ENCODE measurements at regions not wholly inside any gene's neighbourhood (a gene's known extent, or its start where the extent isn't known, plus 50 kb on each side); places are given as distances from the start of the nearest gene placed in this dataset.

DNA sequence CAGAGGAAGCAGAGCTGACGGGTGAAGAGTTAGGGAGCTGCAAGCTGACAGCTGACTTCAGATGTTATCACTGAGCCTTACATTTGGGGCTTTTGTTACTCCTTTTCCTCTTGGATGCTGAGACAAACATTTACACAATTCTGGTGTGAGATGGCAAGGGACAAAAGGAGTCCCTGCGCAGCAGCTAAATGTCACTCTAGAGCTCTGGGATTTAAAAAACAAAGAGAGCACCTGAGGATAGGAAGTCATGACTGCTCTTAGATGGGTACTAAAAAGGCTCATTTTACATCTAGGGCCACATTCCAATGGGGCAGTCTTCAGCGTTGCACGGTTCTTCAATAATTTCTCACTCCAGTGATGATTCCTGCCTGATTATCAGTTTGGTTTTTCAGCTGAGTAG lies 204.5 kb downstream of the RAB38 start:
- DNase-seq = no peak
- ATAC-seq = no peak
- Histone ChIP-seq H3K4me3 (no peak overlapping the region), H3K36me3 (ENCODE audit: low read depth) (no peaks in the 10 kb centered on the region), H3K9me3 (no peaks in the 10 kb centered on the region), H3K4me1 (ENCODE audit: low read depth) (no peaks in the 10 kb centered on the region)
- TF ChIP-seq, protein P1, sequence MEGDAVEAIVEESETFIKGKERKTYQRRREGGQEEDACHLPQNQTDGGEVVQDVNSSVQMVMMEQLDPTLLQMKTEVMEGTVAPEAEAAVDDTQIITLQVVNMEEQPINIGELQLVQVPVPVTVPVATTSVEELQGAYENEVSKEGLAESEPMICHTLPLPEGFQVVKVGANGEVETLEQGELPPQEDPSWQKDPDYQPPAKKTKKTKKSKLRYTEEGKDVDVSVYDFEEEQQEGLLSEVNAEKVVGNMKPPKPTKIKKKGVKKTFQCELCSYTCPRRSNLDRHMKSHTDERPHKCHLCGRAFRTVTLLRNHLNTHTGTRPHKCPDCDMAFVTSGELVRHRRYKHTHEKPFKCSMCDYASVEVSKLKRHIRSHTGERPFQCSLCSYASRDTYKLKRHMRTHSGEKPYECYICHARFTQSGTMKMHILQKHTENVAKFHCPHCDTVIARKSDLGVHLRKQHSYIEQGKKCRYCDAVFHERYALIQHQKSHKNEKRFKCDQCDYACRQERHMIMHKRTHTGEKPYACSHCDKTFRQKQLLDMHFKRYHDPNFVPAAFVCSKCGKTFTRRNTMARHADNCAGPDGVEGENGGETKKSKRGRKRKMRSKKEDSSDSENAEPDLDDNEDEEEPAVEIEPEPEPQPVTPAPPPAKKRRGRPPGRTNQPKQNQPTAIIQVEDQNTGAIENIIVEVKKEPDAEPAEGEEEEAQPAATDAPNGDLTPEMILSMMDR (IDR thresholded peaks at IDR 0.05) = no peak
- intact Hi-C loops (cut with DNase I, micrococcal nuclease) = no loop called here

DNA sequence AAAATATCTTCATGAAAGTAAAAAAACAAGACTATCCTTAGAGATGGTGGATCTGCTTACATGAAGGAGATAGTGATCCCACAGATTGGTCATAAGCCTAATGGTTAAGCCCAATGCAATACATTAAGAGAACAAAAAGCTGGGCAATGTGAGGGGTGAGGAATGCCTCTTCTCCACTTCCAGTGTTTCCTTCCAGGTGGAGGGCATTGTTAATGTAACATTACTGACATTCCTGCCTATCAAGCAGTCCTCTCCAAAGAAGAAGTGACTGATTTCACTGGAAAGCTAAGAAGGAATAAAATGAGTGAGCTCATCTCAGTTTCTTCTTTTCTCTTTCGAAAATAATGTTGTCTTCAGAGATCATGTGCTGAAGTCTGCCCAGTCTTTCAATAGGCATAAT lies 207.8 kb downstream of the RAB38 start:
- intact Hi-C loops (cut with DNase I, micrococcal nuclease) = no loop called here
- no peaks in the 10 kb centered on the region for H3K9me3 ChIP-seq
- ATAC-seq (no peak), DNase-seq (no peak)
- H3K4me3 ChIP-seq = no peak overlapping the region
- H3K4me1 ChIP-seq (ENCODE audit: low read depth) = no peaks in the 10 kb centered on the region
- TF ChIP-seq, protein P1 (IDR thresholded peaks at IDR 0.05) = no peak
- H3K36me3 ChIP-seq (ENCODE audit: low read depth) = no peaks in the 10 kb centered on the region

DNA sequence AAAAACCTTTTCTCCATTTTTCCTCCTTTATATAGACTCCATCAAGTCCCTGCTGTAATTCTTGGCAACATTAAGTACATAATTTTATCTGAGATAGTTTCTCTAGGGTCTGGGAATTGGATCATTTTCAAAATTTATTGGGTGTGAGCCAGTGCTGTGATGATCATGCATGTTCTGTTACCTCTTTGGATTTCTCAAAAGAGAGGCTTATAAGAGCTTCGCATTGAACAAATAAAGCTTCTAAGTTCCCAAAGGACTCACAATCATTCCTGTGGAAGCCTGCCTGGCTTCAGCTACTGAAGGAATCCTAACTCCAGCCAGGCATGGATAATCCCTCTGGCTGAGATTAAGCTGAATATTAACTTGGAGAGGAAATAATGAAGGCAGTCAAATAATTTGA lies 208.5 kb downstream of the RAB38 start:
- no peak for DNase-seq
- TF ChIP-seq, protein P1 (IDR thresholded peaks at IDR 0.05) = no peak
- no peak overlapping the region for H3K4me3 ChIP-seq
- no peaks in the 10 kb centered on the region for H3K36me3 ChIP-seq (ENCODE audit: low read depth)
- H3K4me1 ChIP-seq (ENCODE audit: low read depth) = no peaks in the 10 kb centered on the region
- intact Hi-C loops (cut with DNase I, micrococcal nuclease) = no loop called here
- no peaks in the 10 kb centered on the region for H3K9me3 ChIP-seq
- ATAC-seq = no peak

DNA sequence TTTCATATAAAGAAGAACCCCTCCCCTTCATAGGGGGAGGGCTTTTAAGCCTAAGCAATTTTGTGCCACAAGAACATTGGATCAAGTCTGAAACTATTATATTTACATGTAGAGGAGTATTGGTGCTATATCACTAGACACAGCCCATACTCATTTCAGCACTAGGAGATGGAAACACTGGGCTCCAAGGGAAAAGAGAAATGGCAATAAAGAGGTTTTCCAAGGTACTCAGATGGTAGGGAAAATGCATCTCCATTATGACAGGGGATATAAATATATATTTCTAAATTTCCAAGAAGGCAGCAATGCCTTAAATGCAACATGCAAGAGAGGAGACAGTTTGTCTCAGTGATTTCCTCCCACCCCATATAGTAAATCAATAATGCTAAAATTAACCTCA lies 209.0 kb downstream of the RAB38 start:
- intact Hi-C loops (cut with DNase I, micrococcal nuclease) = no loop called here
- Histone ChIP-seq H3K9me3 (no peaks in the 10 kb centered on the region), H3K4me1 (ENCODE audit: low read depth) (no peaks in the 10 kb centered on the region), H3K4me3 (no peak overlapping the region), H3K36me3 (ENCODE audit: low read depth) (no peaks in the 10 kb centered on the region)
- TF ChIP-seq, protein P1 (IDR thresholded peaks at IDR 0.05) = no peak
- ATAC-seq = no peak
- DNase-seq = no peak

DNA sequence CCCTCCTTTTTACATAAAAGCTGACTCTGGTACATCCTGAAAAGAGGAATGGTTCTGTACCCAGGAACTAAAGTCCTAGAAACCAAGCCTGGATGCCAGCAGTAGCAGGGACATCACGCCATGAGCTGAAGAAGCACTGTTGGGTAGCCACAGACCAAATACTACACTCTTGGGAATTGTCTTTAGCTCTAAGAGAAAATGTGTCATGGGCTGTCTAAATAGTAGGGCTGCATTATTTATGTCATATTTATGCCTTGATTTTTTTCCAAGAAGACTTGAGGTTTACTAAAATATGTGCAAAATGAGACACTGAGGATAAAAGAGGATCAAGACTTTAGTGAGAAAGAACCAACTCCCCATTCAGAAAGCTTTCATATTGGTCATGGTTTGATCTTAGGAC lies 213.6 kb downstream of the RAB38 start:
- Histone ChIP-seq H3K9me3 (no peaks in the 10 kb centered on the region), H3K36me3 (ENCODE audit: low read depth) (no peaks in the 10 kb centered on the region), H3K4me1 (ENCODE audit: low read depth) (no peaks in the 10 kb centered on the region), H3K4me3 (no peak overlapping the region)
- DNase-seq = no peak
- ATAC-seq = no peak
- TF ChIP-seq, protein P1 (IDR thresholded peaks at IDR 0.05) = no peak
- intact Hi-C loops (cut with DNase I, micrococcal nuclease) = no loop called here

DNA sequence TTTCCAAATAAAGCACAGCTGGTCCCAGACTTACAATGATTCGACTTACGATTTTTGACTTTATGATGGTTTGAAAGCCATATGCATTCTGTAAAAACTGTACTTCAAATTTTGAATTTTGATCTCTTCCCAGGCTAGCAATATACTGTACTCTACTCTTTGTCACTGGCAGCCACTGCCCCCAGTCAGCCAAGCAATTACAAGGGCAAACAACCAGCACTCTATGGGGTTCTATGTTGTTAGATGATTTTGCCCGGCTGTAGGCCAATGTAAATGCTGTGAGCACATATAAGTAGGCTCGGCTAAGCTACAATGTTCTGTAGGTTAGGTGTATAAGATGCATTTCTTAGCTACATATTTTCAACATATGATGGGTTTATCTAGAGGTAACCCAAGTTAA lies 217.3 kb downstream of the RAB38 start:
- Histone ChIP-seq H3K4me3 (no peak overlapping the region), H3K4me1 (ENCODE audit: low read depth) (no peaks in the 10 kb centered on the region), H3K36me3 (ENCODE audit: low read depth) (no peaks in the 10 kb centered on the region), H3K9me3 (no peaks in the 10 kb centered on the region)
- DNase-seq (no peak), ATAC-seq (no peak)
- TF ChIP-seq, protein P1 (IDR thresholded peaks at IDR 0.05) = no peak
- intact Hi-C loops (cut with DNase I, micrococcal nuclease) = no loop called here
